C4-2B (cell line): ENCODE measurements at regions not wholly inside any gene's neighbourhood (a gene's known extent, or its start where the extent isn't known, plus 50 kb on each side); places are given as distances from the start of the nearest gene placed in this dataset.

Experiments used
- CTCF ChIP-seq: fragments of 450-650 bp; conservative IDR thresholded peaks from 2 replicates; pipeline ENCODE4 v1.5.1; 2017; ENCODE audit warnings: mild to moderate bottlenecking
- ZFX ChIP-seq: fragments of 450-650 bp; IDR thresholded peaks from 2 replicates; pipeline ENCODE4 v1.6.1; 2017

GRCh38 chr7:33816106-33816505 is 89.2 kb upstream of the BMPER start:
- no peak for TF ChIP-seq CTCF
- TF ChIP-seq ZFX = no peak
